ENCODE measurements at regions not wholly inside any gene's neighbourhood (a gene's known extent, or its start where the extent isn't known, plus 50 kb on each side); places are given as distances from the start of the nearest gene placed in this dataset.

DNA sequence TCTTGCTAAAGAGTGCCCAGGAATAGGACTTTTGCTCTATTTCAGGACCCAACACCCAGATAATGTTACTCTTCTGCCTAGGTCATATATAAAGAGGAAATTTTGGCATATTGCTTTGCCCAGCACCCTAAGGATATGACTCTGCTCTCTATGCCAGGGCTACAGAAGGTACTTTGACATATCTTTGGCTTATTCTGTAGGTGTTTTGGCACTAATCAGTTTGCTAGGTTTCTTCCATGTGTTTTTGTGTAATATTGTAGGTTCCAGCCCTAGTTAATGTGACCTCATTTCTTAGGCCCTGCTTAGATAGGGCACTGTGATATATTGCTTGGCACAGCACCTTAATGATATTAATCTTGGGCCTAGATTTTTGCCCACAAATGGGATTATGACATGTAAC, 842.9 kb upstream of the TSPY4 start:
- ATAC-seq (no peak), DNase-seq (no peak)
- intact Hi-C loops (cut with DNase I) = no loop called here
- Histone ChIP-seq H3K27ac (no peak overlapping the region), H3K36me3 (replicated peaks in 1 of 2; ENCODE audit: insufficient read depth in 1 of 2, low read depth in 2 of 2) (no peaks in the 10 kb centered on the region), H3K4me3 (no peak overlapping the region), H3K4me1 (no peaks in the 10 kb centered on the region), H3K9me3 (no peaks in the 10 kb centered on the region), H3K27me3 (no peaks in the 10 kb centered on the region)
- TF ChIP-seq, protein P1, sequence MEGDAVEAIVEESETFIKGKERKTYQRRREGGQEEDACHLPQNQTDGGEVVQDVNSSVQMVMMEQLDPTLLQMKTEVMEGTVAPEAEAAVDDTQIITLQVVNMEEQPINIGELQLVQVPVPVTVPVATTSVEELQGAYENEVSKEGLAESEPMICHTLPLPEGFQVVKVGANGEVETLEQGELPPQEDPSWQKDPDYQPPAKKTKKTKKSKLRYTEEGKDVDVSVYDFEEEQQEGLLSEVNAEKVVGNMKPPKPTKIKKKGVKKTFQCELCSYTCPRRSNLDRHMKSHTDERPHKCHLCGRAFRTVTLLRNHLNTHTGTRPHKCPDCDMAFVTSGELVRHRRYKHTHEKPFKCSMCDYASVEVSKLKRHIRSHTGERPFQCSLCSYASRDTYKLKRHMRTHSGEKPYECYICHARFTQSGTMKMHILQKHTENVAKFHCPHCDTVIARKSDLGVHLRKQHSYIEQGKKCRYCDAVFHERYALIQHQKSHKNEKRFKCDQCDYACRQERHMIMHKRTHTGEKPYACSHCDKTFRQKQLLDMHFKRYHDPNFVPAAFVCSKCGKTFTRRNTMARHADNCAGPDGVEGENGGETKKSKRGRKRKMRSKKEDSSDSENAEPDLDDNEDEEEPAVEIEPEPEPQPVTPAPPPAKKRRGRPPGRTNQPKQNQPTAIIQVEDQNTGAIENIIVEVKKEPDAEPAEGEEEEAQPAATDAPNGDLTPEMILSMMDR (IDR thresholded peaks at IDR 0.05) = no peak
- TF ChIP-seq POLR2A (IDR thresholded peaks at IDR 0.05) = no peak

GRCh38 chrY:8495243-8495642, 842.0 kb upstream of the TSPY4 start:
- Histone ChIP-seq H3K9me3 (no peaks in the 10 kb centered on the region), H3K4me3 (no peak overlapping the region), H3K36me3 (replicated peaks in 1 of 2; ENCODE audit: insufficient read depth in 1 of 2, low read depth in 2 of 2) (no peaks in the 10 kb centered on the region), H3K27ac (no peak overlapping the region), H3K4me1 (no peaks in the 10 kb centered on the region), H3K27me3 (no peaks in the 10 kb centered on the region)
- intact Hi-C loops (cut with DNase I) = no loop called here
- no peak for ATAC-seq
- 46 to 67% methylated on average over 1 to 2 of the region's 2 CpGs for WGBS, 2 donors
- no peak for TF ChIP-seq POLR2A (IDR thresholded peaks at IDR 0.05)
- TF ChIP-seq, protein P1 (IDR thresholded peaks at IDR 0.05) = no peak
- DNase-seq = no peak

- intact Hi-C loops (cut with DNase I) = no loop called here
- Histone ChIP-seq H3K36me3 (replicated peaks in 1 of 2; ENCODE audit: insufficient read depth in 1 of 2, low read depth in 2 of 2) (no peaks in the 10 kb centered on the region), H3K4me1 (no peaks in the 10 kb centered on the region), H3K27me3 (no peaks in the 10 kb centered on the region), H3K9me3 (no peaks in the 10 kb centered on the region), H3K4me3 (no peak overlapping the region), H3K27ac (no peak overlapping the region)
- ATAC-seq (no peak), DNase-seq (no peak)
- 53 to 58% methylated on average over 3 of the region's 3 CpGs for WGBS, 2 donors
- TF ChIP-seq, protein P1 (IDR thresholded peaks at IDR 0.05) = no peak
- no peak for TF ChIP-seq POLR2A (IDR thresholded peaks at IDR 0.05)
These were observed 836.4 kb upstream of the TSPY4 start for GRCh38 chrY:8500888-8501287.

- no peak for DNase-seq
- TF ChIP-seq, protein P1 (IDR thresholded peaks at IDR 0.05) = no peak
- no peak for TF ChIP-seq POLR2A (IDR thresholded peaks at IDR 0.05)
- 25 to 40% methylated on average over 1 of the region's 1 CpG for WGBS, 2 donors
- no peaks in the 10 kb centered on the region for H3K4me1 ChIP-seq
- ATAC-seq = no peak
- H3K27ac ChIP-seq = no peak overlapping the region
- no peak overlapping the region for H3K4me3 ChIP-seq
- H3K9me3 ChIP-seq = no peaks in the 10 kb centered on the region
- no peaks in the 10 kb centered on the region for H3K27me3 ChIP-seq
- no peaks in the 10 kb centered on the region for H3K36me3 ChIP-seq (replicated peaks in 1 of 2; ENCODE audit: insufficient read depth in 1 of 2, low read depth in 2 of 2)
- intact Hi-C loops (cut with DNase I) = no loop called here
These were observed 803.8 kb upstream of the TSPY4 start for GRCh38 chrY:8533468-8533867.

GRCh38 chrY:8535704-8536103, 801.6 kb upstream of the TSPY4 start:
- H3K4me1 ChIP-seq = no peaks in the 10 kb centered on the region
- intact Hi-C loops (cut with DNase I) = no loop called here
- H3K36me3 ChIP-seq (replicated peaks in 1 of 2; ENCODE audit: insufficient read depth in 1 of 2, low read depth in 2 of 2) = no peaks in the 10 kb centered on the region
- no peak for TF ChIP-seq POLR2A (IDR thresholded peaks at IDR 0.05)
- TF ChIP-seq, protein P1 (IDR thresholded peaks at IDR 0.05) = no peak
- no peak for ATAC-seq
- H3K27me3 ChIP-seq = no peaks in the 10 kb centered on the region
- WGBS, 2 donors = 58 to 88% methylated on average over 6 of the region's 6 CpGs
- DNase-seq = no peak
- no peak overlapping the region for H3K27ac ChIP-seq
- H3K4me3 ChIP-seq = no peak overlapping the region
- no peaks in the 10 kb centered on the region for H3K9me3 ChIP-seq

All from body of pancreas (tissue), 4 donors.